Prostate gland (tissue), 2 donors: ENCODE measurements at regions not wholly inside any gene's neighbourhood (a gene's known extent, or its start where the extent isn't known, plus 50 kb on each side); places are given as distances from the start of the nearest gene placed in this dataset.

Experiments
- CTCF ChIP-seq, 4 experiments: fragments of 200-600 bp in 2 of 4; fragments of 450-650 bp in 2 of 4; sonication (generic) in 2 of 4; IDR thresholded peaks; 1 replicate in 3 of 4; 2 replicates in 1 of 4; pipeline ENCODE4 v1.5.1; 2016 to 2019; ENCODE audit warnings: antibody characterized with exemption in 4 of 4, mild to moderate bottlenecking in 2 of 4, moderate library complexity in 2 of 4
- POLR2A ChIP-seq: fragments of 450-650 bp; IDR thresholded peaks from one replicate; pipeline ENCODE4 v1.6.1; 2016; ENCODE audit warnings: antibody characterized with exemption, mild to moderate bottlenecking
- POLR2AphosphoS5 ChIP-seq: sonication (generic); formaldehyde crosslinking; IDR thresholded peaks from one replicate; pipeline ENCODE4 v1.6.1; 2017; ENCODE audit warnings: antibody characterized with exemption

- TF ChIP-seq CTCF (IDR thresholded peaks at IDR 0.05) (no peak), POLR2A (no peak), POLR2AphosphoS5 (no peak)
Measured at GRCh38 chr3:154987846-154988245, 92.3 kb upstream of the MME start.
